B cell (primary cell): ENCODE measurements at regions not wholly inside any gene's neighbourhood (a gene's known extent, or its start where the extent isn't known, plus 50 kb on each side); places are given as distances from the start of the nearest gene placed in this dataset.

Experiments used
- ATAC-seq: fragments of 200-7000 bp; cut with Tn5 transposase; one replicate; pipeline ENCODE4 v1.10.0; 2021; ENCODE audit warnings: low read depth, mild to moderate bottlenecking, moderate number of reproducible peaks, moderate library complexity
- CTCF ChIA-PET: fragments of 350-600 bp; sonication (Branson Sonifier 250); formaldehyde crosslinking; loops from one replicate; lab custom pipeline; 2021; ENCODE audit warnings: antibody characterized with exemption, inconsistent platforms; lab: Charles Lee
- POLR2A ChIA-PET: fragments of 350-600 bp; sonication (Branson Sonifier 250); formaldehyde crosslinking; loops from one replicate; lab custom pipeline; 2021; ENCODE audit warnings: antibody characterized with exemption; lab: Charles Lee
- DNase-seq: peaks from one replicate; pipeline ENCODE4 v3.0.0; 2013
- H2AFZ ChIP-seq: 2 replicates; pipeline ENCODE4 v1.6.1; 2012; ENCODE audit warnings: mild to moderate bottlenecking, low read depth, low read length; ENCODE audit not compliant: insufficient read depth, poor library complexity, severe bottlenecking
- H3K27ac ChIP-seq, 2 donors: 1 replicate in 1 of 2; 2 replicates in 1 of 2; pipeline ENCODE4 v1.5.1; 2012 to 2013; ENCODE audit warnings: low read length in 2 of 2, mild to moderate bottlenecking in 2 of 2, moderate library complexity in 1 of 2
- H3K27me3 ChIP-seq, 4 experiments: fragments of 200-600 bp in 1 of 4; sonication (generic) in 1 of 4; replicated peaks in 1 of 4; 1 replicate in 2 of 4; 2 replicates in 2 of 4; pipeline versions ENCODE4 v1.6.1 to v1.7.0; 2013 to 2016; ENCODE audit warnings: low read length in 3 of 4, mild to moderate bottlenecking in 2 of 4, mixed read lengths in 1 of 4, moderate library complexity in 1 of 4; ENCODE audit not compliant: insufficient read depth in 4 of 4, control insufficient read depth in 3 of 4; ENCODE audit errors: control extremely low read depth in 1 of 4
- H3K36me3 ChIP-seq, 2 experiments: replicated peaks in 1 of 2; 1 replicate in 1 of 2; 2 replicates in 1 of 2; pipeline versions ENCODE4 v1.6.1 to v1.7.1; 2013; ENCODE audit warnings: low read length in 1 of 2; ENCODE audit not compliant: insufficient read depth in 2 of 2, control insufficient read depth in 1 of 2; ENCODE audit errors: control extremely low read depth in 1 of 2, extremely low read depth in 1 of 2
- H3K4me1 ChIP-seq, 2 donors: fragments of 200-600 bp in 1 of 2; sonication (generic) in 1 of 2; 1 replicate in 1 of 2; 2 replicates in 1 of 2; pipeline versions ENCODE4 v1.5.1 to v1.6.1; 2013 to 2017; ENCODE audit warnings: low read length in 2 of 2; ENCODE audit not compliant: control insufficient read depth in 2 of 2, insufficient read depth in 2 of 2
- H3K4me2 ChIP-seq: replicated peaks from 2 replicates; pipeline ENCODE3; 2012; ENCODE audit warnings: mild to moderate bottlenecking, low read depth, low read length; ENCODE audit not compliant: poor library complexity, severe bottlenecking
- H3K4me3 ChIP-seq, 5 experiments: fragments of 200-600 bp in 1 of 5; sonication (generic) in 1 of 5; 1 replicate in 3 of 5; 2 replicates in 2 of 5; pipeline versions ENCODE4 v1.5.1 to v1.7.0; 2011 to 2016; ENCODE audit warnings: low read length in 4 of 5, mild to moderate bottlenecking in 4 of 5, low read depth in 2 of 5, control low read depth in 1 of 5, moderate library complexity in 1 of 5; ENCODE audit not compliant: insufficient read depth in 1 of 5; ENCODE audit errors: control extremely low read depth in 1 of 5, extremely low read depth in 1 of 5
- H3K79me2 ChIP-seq: fragments of 200-600 bp; sonication (generic); one replicate; pipeline ENCODE4 v1.6.0; 2016; ENCODE audit warnings: low read length; ENCODE audit not compliant: control insufficient read depth, insufficient read depth
- H3K9ac ChIP-seq: fragments of 200-600 bp; sonication (generic); 2 replicates; pipeline ENCODE4 v1.6.1; 2017; ENCODE audit warnings: mild to moderate bottlenecking, low read length, moderate library complexity
- H3K9me3 ChIP-seq, 3 donors: one replicate each; pipeline versions ENCODE4 v1.6.1 to v1.7.1; 2013; ENCODE audit warnings: low read length in 2 of 3; ENCODE audit not compliant: control insufficient read depth in 2 of 3, insufficient read depth in 1 of 3; ENCODE audit errors: control extremely low read depth in 1 of 3
- H4K20me1 ChIP-seq: 2 replicates; pipeline ENCODE4 v1.6.0; 2012; ENCODE audit warnings: mild to moderate bottlenecking, low read length; ENCODE audit not compliant: insufficient read depth, control insufficient read depth, poor library complexity, severe bottlenecking
- H3K27ac Mint-ChIP-seq: one replicate; pipeline ENCODE4 v1.8.0; 2021; ENCODE audit warnings: mixed read lengths
- H3K27me3 Mint-ChIP-seq: one replicate; pipeline ENCODE4 v1.8.0; 2021; ENCODE audit warnings: mixed read lengths
- H3K4me1 Mint-ChIP-seq: one replicate; pipeline ENCODE4 v1.8.0; 2021; ENCODE audit warnings: mixed read lengths
- H3K4me3 Mint-ChIP-seq: one replicate; pipeline ENCODE4 v1.8.0; 2021; ENCODE audit warnings: mixed read lengths
- H3K9me3 Mint-ChIP-seq: one replicate; pipeline ENCODE4 v1.8.0; 2022; ENCODE audit warnings: mixed read lengths; ENCODE audit not compliant: insufficient read depth
- CTCF ChIP-seq: fragments of 200-600 bp; IDR thresholded peaks from one replicate; pipeline ENCODE4 v1.8.0; 2022; ENCODE audit warnings: antibody characterized with exemption, mild to moderate bottlenecking
- EZH2 ChIP-seq: IDR thresholded peaks from 2 replicates; pipeline ENCODE4 v1.6.1; 2012; ENCODE audit warnings: borderline replicate concordance, low read depth, mild to moderate bottlenecking, moderate library complexity, low read length; ENCODE audit not compliant: insufficient read depth, poor library complexity, severe bottlenecking
- WGBS: methylation state at CpG from one replicate; pipeline ENCODE4 v1.1.5; 2013; ENCODE audit warnings: missing lambda C conversion rate; ENCODE audit not compliant: insufficient coverage; 5-methylcytosine and 5-hydroxymethylcytosine counted together
- intact Hi-C: fragments of 100-400 bp; cut with micrococcal nuclease; formaldehyde crosslinking; loops from one replicate; pipeline ENCODE4 v1.10.0; 2022

GRCh38 chr17:77867976-77868713 lies 90.4 kb upstream of the TNRC6C start:
- H3K27ac Mint-ChIP-seq = peak overlapping the region; percentile 56
- no peak overlapping the region for H2AFZ ChIP-seq
- ATAC-seq = no peak
- no peaks in the 10 kb centered on the region for H3K36me3 ChIP-seq
- intact Hi-C loops = loop anchor here (5.0 kb wide), 1 partner anchor 536 kb away; no protein-coding TSS in a partner anchor
- no peaks in the 10 kb centered on the region for H3K79me2 ChIP-seq
- H3K9ac ChIP-seq = no peak overlapping the region
- H3K4me3 Mint-ChIP-seq = no peak overlapping the region
- H3K9me3 ChIP-seq = peaks cover 0 to 3% (median 0%) of the 10 kb centered on the region in 3 donors
- no peak overlapping the region for H3K4me3 ChIP-seq
- CTCF ChIA-PET = interaction anchor here (1.1 to 3.1 kb wide), 3 partner anchors 8 to 18 kb away, joined by 3 to 18 read pairs (median 4); no protein-coding TSS in a partner anchor
- H3K27me3 Mint-ChIP-seq = peaks cover 18% of the 10 kb centered on the region
- peaks cover 58 to 75% of the 10 kb centered on the region in 2 donors for H3K4me1 ChIP-seq
- WGBS = 96% methylated on average over 17 of the region's 19 CpGs
- H4K20me1 ChIP-seq = no peaks in the 10 kb centered on the region
- DNase-seq = no peak
- H3K4me1 Mint-ChIP-seq = peaks cover 70% of the 10 kb centered on the region
- peaks cover 0 to 25% (median 12%) of the 10 kb centered on the region in 4 experiments for H3K27me3 ChIP-seq
- POLR2A ChIA-PET = interaction anchor here (0.6 to 3.0 kb wide), 6 partner anchors 9 to 90 kb away, joined by 3 to 48 read pairs (median 4); partner anchors contain the start of gene TNRC6C
- H3K4me2 ChIP-seq = peak overlapping the region; percentile 73
- no peaks in the 10 kb centered on the region for H3K9me3 Mint-ChIP-seq
- no peak for TF ChIP-seq EZH2
- no peak for TF ChIP-seq CTCF
- H3K27ac ChIP-seq = no peak overlapping the region
